ENCODE measurements at regions not wholly inside any gene's neighbourhood (a gene's known extent, or its start where the extent isn't known, plus 50 kb on each side); places are given as distances from the start of the nearest gene placed in this dataset.

DNA sequence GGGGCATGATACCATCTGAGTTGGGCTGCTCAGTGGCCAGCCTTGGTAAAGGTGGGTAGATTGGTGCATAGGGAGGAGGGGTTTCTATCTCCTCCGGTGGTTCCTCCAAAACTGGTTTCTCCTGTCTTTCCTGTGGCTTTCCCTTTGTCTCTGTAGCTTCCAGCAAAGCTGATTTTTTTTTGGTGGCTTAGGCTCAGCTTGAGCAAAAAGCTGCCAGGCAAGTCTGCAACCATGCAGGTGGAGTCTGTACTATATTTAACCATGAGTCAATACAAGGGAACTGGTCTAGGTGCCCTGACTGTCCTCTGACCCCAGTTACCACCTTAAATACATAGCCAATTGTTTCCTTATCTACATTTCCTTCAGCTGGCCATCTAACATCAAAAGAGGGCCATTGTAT is 64.0 kb upstream of the ZNF681 start:
- no peak for TF ChIP-seq POLR2AphosphoS5 (IDR thresholded peaks at IDR 0.05; ENCODE audit: low read depth, low read length)
- TF ChIP-seq SIN3A (IDR thresholded peaks at IDR 0.05; ENCODE audit: borderline replicate concordance, insufficient read depth, low read depth, low read length) = no peak
- TF ChIP-seq, protein P1, sequence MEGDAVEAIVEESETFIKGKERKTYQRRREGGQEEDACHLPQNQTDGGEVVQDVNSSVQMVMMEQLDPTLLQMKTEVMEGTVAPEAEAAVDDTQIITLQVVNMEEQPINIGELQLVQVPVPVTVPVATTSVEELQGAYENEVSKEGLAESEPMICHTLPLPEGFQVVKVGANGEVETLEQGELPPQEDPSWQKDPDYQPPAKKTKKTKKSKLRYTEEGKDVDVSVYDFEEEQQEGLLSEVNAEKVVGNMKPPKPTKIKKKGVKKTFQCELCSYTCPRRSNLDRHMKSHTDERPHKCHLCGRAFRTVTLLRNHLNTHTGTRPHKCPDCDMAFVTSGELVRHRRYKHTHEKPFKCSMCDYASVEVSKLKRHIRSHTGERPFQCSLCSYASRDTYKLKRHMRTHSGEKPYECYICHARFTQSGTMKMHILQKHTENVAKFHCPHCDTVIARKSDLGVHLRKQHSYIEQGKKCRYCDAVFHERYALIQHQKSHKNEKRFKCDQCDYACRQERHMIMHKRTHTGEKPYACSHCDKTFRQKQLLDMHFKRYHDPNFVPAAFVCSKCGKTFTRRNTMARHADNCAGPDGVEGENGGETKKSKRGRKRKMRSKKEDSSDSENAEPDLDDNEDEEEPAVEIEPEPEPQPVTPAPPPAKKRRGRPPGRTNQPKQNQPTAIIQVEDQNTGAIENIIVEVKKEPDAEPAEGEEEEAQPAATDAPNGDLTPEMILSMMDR (IDR thresholded peaks at IDR 0.05) = no peak
- TF ChIP-seq, protein P2, sequence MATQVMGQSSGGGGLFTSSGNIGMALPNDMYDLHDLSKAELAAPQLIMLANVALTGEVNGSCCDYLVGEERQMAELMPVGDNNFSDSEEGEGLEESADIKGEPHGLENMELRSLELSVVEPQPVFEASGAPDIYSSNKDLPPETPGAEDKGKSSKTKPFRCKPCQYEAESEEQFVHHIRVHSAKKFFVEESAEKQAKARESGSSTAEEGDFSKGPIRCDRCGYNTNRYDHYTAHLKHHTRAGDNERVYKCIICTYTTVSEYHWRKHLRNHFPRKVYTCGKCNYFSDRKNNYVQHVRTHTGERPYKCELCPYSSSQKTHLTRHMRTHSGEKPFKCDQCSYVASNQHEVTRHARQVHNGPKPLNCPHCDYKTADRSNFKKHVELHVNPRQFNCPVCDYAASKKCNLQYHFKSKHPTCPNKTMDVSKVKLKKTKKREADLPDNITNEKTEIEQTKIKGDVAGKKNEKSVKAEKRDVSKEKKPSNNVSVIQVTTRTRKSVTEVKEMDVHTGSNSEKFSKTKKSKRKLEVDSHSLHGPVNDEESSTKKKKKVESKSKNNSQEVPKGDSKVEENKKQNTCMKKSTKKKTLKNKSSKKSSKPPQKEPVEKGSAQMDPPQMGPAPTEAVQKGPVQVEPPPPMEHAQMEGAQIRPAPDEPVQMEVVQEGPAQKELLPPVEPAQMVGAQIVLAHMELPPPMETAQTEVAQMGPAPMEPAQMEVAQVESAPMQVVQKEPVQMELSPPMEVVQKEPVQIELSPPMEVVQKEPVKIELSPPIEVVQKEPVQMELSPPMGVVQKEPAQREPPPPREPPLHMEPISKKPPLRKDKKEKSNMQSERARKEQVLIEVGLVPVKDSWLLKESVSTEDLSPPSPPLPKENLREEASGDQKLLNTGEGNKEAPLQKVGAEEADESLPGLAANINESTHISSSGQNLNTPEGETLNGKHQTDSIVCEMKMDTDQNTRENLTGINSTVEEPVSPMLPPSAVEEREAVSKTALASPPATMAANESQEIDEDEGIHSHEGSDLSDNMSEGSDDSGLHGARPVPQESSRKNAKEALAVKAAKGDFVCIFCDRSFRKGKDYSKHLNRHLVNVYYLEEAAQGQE (IDR thresholded peaks at IDR 0.05; ENCODE audit: insufficient read depth in 1 of 2, low read depth in 2 of 2, low read length in 1 of 2) = no peak
- no peak for TF ChIP-seq TCF7L2 (IDR thresholded peaks at IDR 0.05; ENCODE audit: low read depth, low read length)
